Glutamatergic neuron (in vitro differentiated cells): ENCODE measurements at regions not wholly inside any gene's neighbourhood (a gene's known extent, or its start where the extent isn't known, plus 50 kb on each side); places are given as distances from the start of the nearest gene placed in this dataset.

ENCODE experiments used
- DNase-seq: peaks from one replicate; pipeline ENCODE4 v3.0.0; 2022
- H3K27ac Mint-ChIP-seq: one replicate; pipeline ENCODE4 v1.8.0; 2020; ENCODE audit warnings: mild to moderate bottlenecking, mixed read lengths, inconsistent platforms; ENCODE audit not compliant: unreplicated experiment
- H3K27me3 Mint-ChIP-seq: one replicate; pipeline ENCODE4 v1.8.0; 2020; ENCODE audit warnings: mild to moderate bottlenecking, moderate library complexity, mixed read lengths, inconsistent platforms; ENCODE audit not compliant: unreplicated experiment
- H3K36me3 Mint-ChIP-seq: one replicate; pipeline ENCODE4 v1.8.0; 2020; ENCODE audit warnings: mild to moderate bottlenecking, mixed read lengths, inconsistent platforms; ENCODE audit not compliant: unreplicated experiment
- H3K4me1 Mint-ChIP-seq: one replicate; pipeline ENCODE4 v1.8.0; 2020; ENCODE audit warnings: mild to moderate bottlenecking, low read depth, mixed read lengths, inconsistent platforms; ENCODE audit not compliant: unreplicated experiment
- H3K4me3 Mint-ChIP-seq: one replicate; pipeline ENCODE4 v1.8.0; 2020; ENCODE audit warnings: mild to moderate bottlenecking, mixed read lengths, inconsistent platforms; ENCODE audit not compliant: unreplicated experiment
- H3K9me3 Mint-ChIP-seq: one replicate; pipeline ENCODE4 v1.8.0; 2020; ENCODE audit warnings: mild to moderate bottlenecking, moderate library complexity, mixed read lengths, inconsistent platforms; ENCODE audit not compliant: unreplicated experiment
- CTCF ChIP-seq: fragments of 200-600 bp; sonication (generic); IDR thresholded peaks from one replicate; pipeline ENCODE4 v1.5.0; 2021; ENCODE audit not compliant: partially characterized antibody, unreplicated experiment

DNA sequence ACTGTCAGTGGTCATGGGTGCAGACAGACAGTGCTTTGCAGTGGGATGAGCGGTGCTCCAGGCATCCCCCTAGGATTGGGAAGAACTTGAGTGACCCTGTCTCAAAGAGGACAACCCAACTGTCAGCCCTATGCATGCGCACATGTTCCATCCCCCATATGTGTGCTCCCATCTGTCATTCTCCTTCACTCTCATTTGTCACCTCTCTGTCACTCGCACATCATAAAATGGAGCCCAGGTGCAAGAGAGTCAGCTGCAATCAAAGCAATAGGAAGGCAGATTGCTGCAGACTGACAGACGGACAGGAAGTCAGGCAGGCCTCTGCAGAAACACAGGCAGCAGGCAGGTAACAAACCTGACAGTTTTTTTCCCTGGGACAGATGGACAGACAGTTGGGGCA lies 101.8 kb upstream of the CCL1 start:
- Mint-ChIP-seq H3K4me3 (peak overlapping the region; percentile 25), H3K9me3 (peaks cover 20% of the 10 kb centered on the region), H3K27me3 (peaks cover 17% of the 10 kb centered on the region), H3K4me1 (peaks cover 26% of the 10 kb centered on the region), H3K36me3 (no peaks in the 10 kb centered on the region), H3K27ac (peak overlapping the region; percentile 96)
- TF ChIP-seq CTCF, result no peak
- peak; percentile 49 for DNase-seq

DNA sequence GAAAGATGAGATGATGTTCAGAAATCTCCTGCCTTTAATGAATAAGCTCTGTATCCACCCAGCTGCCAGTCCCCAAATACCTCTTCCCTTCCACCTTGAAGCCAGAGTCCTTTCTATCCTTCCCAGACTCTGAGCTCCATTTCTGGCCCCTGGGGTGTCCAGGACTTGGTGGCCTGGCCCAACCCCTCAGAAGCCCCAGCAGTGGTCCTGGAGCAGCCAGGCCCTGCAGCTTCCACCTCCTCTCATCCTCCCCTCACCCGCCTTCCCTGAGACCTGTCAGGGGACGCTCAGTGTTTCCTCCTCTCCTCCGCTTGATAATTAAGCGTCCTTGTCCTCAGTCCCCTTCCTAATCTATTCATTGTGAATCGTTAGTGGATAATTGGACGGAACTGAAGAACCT lies 95.2 kb upstream of the CCL1 start:
- TF ChIP-seq CTCF, result no peak
- H3K36me3 Mint-ChIP-seq, result no peaks in the 10 kb centered on the region
- no peak overlapping the region for H3K4me3 Mint-ChIP-seq
- no peak overlapping the region for H3K27ac Mint-ChIP-seq
- H3K9me3 Mint-ChIP-seq, result peaks cover 3% of the 10 kb centered on the region
- DNase-seq, result no peak
- peaks cover 2% of the 10 kb centered on the region for H3K4me1 Mint-ChIP-seq
- no peaks in the 10 kb centered on the region for H3K27me3 Mint-ChIP-seq

DNA sequence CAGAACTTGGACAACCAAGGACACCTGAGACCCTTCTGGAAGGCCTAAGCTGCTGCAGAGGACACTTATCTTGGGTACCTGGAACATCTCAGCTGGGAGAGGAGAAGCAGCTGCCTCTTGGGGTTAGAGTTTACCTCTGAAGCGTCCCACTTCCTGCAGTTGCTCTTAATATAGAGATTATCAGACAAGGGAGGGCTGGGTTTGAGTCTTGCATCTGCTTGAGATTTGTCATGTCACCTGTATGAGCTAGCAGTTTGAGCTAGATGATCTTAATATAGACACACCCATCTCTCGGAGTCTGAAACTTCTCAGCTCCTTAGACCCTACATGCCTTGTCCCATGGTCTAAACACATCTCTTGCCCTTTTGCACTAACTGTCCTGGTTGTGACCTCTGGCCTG lies 93.1 kb upstream of the CCL1 start:
- H3K27ac Mint-ChIP-seq, result no peak overlapping the region

DNA sequence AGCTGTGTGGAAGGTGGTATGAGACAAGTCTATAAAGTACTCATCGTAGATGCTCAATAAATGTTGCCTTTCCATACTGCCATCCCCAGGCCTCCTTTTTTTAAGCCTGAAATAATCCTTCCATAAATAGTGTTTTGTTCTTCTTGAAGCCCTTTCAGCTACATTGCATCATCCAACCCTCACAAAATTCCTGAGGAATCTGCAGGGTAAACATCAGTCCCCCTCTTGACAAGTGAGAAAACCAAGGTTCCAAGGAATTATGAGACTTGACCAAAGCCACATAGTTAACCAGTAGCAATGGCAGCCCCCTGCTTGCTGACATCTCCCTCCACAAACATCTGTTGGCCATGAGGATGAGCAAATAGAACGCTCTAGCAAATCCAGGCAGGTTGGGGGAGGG lies 89.7 kb upstream of the CCL1 start:
- no peak overlapping the region for H3K4me3 Mint-ChIP-seq
- no peak for DNase-seq
- H3K27me3 Mint-ChIP-seq, result no peaks in the 10 kb centered on the region
- H3K36me3 Mint-ChIP-seq, result no peaks in the 10 kb centered on the region
- H3K4me1 Mint-ChIP-seq, result peaks cover 3% of the 10 kb centered on the region
- peaks cover 3% of the 10 kb centered on the region for H3K9me3 Mint-ChIP-seq
- no peak for TF ChIP-seq CTCF
- no peak overlapping the region for H3K27ac Mint-ChIP-seq

More for the DNA sequence above, 93.1 kb upstream of the CCL1 start:
- Mint-ChIP-seq H3K4me1 (peaks cover 3% of the 10 kb centered on the region), H3K9me3 (peaks cover 3% of the 10 kb centered on the region), H3K4me3 (no peak overlapping the region), H3K27me3 (no peaks in the 10 kb centered on the region), H3K36me3 (no peaks in the 10 kb centered on the region)
- no peak for DNase-seq
- TF ChIP-seq CTCF, result no peak

GRCh38 chr17:34451313-34451712 lies 88.3 kb upstream of the CCL1 start:
- no peak for DNase-seq
- H3K9me3 Mint-ChIP-seq, result peaks cover 3% of the 10 kb centered on the region
- TF ChIP-seq CTCF, result no peak
- no peaks in the 10 kb centered on the region for H3K27me3 Mint-ChIP-seq
- H3K4me1 Mint-ChIP-seq, result peaks cover 3% of the 10 kb centered on the region
- H3K36me3 Mint-ChIP-seq, result no peaks in the 10 kb centered on the region
- H3K27ac Mint-ChIP-seq, result no peak overlapping the region
- H3K4me3 Mint-ChIP-seq, result no peak overlapping the region
